ENCODE measurements at regions not wholly inside any gene's neighbourhood (a gene's known extent, or its start where the extent isn't known, plus 50 kb on each side); places are given as distances from the start of the nearest gene placed in this dataset.

DNA sequence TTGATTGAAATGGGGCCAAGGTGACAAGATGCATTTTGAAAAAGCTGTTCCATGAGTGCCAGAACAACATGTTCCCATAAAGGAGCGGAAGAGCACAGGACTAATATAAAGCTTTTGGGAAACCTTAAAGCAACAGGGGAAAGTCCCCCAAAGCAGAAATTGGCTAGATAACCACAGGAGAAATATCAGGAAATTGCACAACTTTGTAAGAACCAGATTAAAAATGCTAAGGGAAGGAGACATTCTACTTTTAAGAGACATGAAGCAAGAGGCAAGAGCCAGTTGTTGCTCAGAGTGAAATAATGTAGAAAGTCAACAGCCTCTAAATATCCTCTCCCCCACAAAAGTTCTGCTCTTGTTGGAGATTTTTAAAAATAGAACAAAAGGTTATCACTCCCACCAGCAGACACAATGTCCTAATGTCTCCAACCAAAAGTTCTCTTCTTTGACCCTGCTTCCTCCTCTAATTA, 85.2 kb upstream of the LNX1 start (continued):
- TF ChIP-seq, protein P1, sequence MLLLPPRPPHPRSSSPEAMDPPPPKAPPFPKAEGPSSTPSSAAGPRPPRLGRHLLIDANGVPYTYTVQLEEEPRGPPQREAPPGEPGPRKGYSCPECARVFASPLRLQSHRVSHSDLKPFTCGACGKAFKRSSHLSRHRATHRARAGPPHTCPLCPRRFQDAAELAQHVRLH (tag by site-specific recombination; IDR thresholded peaks at IDR 0.05) = no peak

DNA sequence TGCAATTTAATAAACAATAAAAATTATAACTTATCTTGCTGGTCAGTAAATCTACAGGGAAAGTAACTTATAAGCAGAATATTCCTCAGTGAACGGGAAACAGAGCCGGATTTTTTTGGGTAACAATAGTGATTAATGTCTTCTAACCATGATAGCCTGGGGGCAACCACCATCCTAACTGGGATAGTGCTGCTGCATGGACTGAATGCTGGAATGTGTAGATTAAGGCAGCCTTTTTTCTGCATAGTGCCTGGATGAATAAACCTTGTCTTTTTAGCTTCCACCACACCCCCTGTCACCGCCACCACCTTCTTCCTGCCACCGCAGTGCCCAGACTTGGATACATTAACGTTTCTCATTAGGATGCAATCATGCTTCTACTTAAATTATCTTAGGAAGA, 83.6 kb upstream of the LNX1 start:
- ChIA-PET POLR2A (no interaction called here), CTCF (no interaction called here)
- Histone ChIP-seq H3K27ac (ENCODE audit: extremely low read depth, low read depth, low read length) (no peak overlapping the region), H3K9me3 (ENCODE audit: control insufficient read depth, insufficient read depth, low read depth, low read length) (no peaks in the 10 kb centered on the region), H3K36me3 (ENCODE audit: control insufficient read depth in 2 of 2, insufficient read depth in 1 of 2, low read length in 2 of 2) (no peaks in the 10 kb centered on the region), H3K4me3 (ENCODE audit: low read depth, low read length) (no peak overlapping the region), H3K4me1 (ENCODE audit: control insufficient read depth, insufficient read depth, low read length) (no peaks in the 10 kb centered on the region)
- no peak for TF ChIP-seq PRDM1 (tag by site-specific recombination; IDR thresholded peaks at IDR 0.05)
- TF ChIP-seq BCL11B (tag by site-specific recombination; IDR thresholded peaks at IDR 0.05; ENCODE audit: low read depth) = no peak
- TF ChIP-seq ZFP41 (tag by site-specific recombination; IDR thresholded peaks at IDR 0.05; ENCODE audit: borderline replicate concordance) = no peak
- TF ChIP-seq ZSCAN23 (tag by site-specific recombination; IDR thresholded peaks at IDR 0.05) = no peak
- no peak for TF ChIP-seq GLI4 (tag by site-specific recombination; IDR thresholded peaks at IDR 0.05)
- no peak for TF ChIP-seq ZSCAN16 (tag by site-specific recombination; IDR thresholded peaks at IDR 0.05)
- no peak for TF ChIP-seq ZSCAN30 (tag by site-specific recombination; IDR thresholded peaks at IDR 0.05)
- TF ChIP-seq, protein P2, sequence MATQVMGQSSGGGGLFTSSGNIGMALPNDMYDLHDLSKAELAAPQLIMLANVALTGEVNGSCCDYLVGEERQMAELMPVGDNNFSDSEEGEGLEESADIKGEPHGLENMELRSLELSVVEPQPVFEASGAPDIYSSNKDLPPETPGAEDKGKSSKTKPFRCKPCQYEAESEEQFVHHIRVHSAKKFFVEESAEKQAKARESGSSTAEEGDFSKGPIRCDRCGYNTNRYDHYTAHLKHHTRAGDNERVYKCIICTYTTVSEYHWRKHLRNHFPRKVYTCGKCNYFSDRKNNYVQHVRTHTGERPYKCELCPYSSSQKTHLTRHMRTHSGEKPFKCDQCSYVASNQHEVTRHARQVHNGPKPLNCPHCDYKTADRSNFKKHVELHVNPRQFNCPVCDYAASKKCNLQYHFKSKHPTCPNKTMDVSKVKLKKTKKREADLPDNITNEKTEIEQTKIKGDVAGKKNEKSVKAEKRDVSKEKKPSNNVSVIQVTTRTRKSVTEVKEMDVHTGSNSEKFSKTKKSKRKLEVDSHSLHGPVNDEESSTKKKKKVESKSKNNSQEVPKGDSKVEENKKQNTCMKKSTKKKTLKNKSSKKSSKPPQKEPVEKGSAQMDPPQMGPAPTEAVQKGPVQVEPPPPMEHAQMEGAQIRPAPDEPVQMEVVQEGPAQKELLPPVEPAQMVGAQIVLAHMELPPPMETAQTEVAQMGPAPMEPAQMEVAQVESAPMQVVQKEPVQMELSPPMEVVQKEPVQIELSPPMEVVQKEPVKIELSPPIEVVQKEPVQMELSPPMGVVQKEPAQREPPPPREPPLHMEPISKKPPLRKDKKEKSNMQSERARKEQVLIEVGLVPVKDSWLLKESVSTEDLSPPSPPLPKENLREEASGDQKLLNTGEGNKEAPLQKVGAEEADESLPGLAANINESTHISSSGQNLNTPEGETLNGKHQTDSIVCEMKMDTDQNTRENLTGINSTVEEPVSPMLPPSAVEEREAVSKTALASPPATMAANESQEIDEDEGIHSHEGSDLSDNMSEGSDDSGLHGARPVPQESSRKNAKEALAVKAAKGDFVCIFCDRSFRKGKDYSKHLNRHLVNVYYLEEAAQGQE (tag by site-specific recombination; IDR thresholded peaks at IDR 0.05) = no peak
- TF ChIP-seq ZNF16 (tag by site-specific recombination; IDR thresholded peaks at IDR 0.05; ENCODE audit: low read depth) = no peak
- TF ChIP-seq, protein P3, sequence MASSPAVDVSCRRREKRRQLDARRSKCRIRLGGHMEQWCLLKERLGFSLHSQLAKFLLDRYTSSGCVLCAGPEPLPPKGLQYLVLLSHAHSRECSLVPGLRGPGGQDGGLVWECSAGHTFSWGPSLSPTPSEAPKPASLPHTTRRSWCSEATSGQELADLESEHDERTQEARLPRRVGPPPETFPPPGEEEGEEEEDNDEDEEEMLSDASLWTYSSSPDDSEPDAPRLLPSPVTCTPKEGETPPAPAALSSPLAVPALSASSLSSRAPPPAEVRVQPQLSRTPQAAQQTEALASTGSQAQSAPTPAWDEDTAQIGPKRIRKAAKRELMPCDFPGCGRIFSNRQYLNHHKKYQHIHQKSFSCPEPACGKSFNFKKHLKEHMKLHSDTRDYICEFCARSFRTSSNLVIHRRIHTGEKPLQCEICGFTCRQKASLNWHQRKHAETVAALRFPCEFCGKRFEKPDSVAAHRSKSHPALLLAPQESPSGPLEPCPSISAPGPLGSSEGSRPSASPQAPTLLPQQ (tag by site-specific recombination; IDR thresholded peaks at IDR 0.05) = no peak
- TF ChIP-seq ZNF138 (tag by site-specific recombination; IDR thresholded peaks at IDR 0.05; ENCODE audit: borderline replicate concordance) = no peak
- TF ChIP-seq, protein P4, sequence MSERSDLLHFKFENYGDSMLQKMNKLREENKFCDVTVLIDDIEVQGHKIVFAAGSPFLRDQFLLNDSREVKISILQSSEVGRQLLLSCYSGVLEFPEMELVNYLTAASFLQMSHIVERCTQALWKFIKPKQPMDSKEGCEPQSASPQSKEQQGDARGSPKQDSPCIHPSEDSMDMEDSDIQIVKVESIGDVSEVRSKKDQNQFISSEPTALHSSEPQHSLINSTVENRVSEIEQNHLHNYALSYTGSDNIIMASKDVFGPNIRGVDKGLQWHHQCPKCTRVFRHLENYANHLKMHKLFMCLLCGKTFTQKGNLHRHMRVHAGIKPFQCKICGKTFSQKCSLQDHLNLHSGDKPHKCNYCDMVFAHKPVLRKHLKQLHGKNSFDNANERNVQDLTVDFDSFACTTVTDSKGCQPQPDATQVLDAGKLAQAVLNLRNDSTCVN (tag by site-specific recombination; optimal IDR thresholded peaks at IDR 0.05) = no peak
- no peak for TF ChIP-seq ZNF132 (tag by site-specific recombination; IDR thresholded peaks at IDR 0.05; ENCODE audit: borderline replicate concordance)
- TF ChIP-seq, protein P5, sequence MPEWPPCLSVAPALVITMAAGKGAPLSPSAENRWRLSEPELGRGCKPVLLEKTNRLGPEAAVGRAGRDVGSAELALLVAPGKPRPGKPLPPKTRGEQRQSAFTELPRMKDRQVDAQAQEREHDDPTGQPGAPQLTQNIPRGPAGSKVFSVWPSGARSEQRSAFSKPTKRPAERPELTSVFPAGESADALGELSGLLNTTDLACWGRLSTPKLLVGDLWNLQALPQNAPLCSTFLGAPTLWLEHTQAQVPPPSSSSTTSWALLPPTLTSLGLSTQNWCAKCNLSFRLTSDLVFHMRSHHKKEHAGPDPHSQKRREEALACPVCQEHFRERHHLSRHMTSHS (tag by site-specific recombination; IDR thresholded peaks at IDR 0.05) = no peak
- no peak for TF ChIP-seq ZNF24 (tag by site-specific recombination; IDR thresholded peaks at IDR 0.05)
- TF ChIP-seq ZNF350 (tag by site-specific recombination; IDR thresholded peaks at IDR 0.05) = no peak
- TF ChIP-seq, protein P6, sequence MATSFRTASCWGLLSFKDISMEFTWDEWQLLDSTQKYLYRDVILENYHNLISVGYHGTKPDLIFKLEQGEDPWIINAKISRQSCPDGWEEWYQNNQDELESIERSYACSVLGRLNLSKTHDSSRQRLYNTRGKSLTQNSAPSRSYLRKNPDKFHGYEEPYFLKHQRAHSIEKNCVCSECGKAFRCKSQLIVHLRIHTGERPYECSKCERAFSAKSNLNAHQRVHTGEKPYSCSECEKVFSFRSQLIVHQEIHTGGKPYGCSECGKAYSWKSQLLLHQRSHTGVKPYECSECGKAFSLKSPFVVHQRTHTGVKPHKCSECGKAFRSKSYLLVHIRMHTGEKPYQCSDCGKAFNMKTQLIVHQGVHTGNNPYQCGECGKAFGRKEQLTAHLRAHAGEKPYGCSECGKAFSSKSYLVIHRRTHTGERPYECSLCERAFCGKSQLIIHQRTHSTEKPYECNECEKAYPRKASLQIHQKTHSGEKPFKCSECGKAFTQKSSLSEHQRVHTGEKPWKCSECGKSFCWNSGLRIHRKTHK (tag by site-specific recombination; IDR thresholded peaks at IDR 0.05) = no peak
